DOHH2 (cell line): ENCODE measurements at regions not wholly inside any gene's neighbourhood (a gene's known extent, or its start where the extent isn't known, plus 50 kb on each side); places are given as distances from the start of the nearest gene placed in this dataset.

ENCODE experiments used
- CTCF ChIP-seq: fragments of 200-600 bp; sonication (generic); IDR thresholded peaks from one replicate; pipeline ENCODE4 v1.5.1; 2014; ENCODE audit warnings: antibody characterized with exemption, mild to moderate bottlenecking, low read depth, low read length; ENCODE audit not compliant: poor library complexity, severe bottlenecking
- EZH2phosphoT487 ChIP-seq: fragments of 200-600 bp; sonication (generic); IDR thresholded peaks from 2 replicates; pipeline ENCODE4 v1.6.1; 2017; ENCODE audit warnings: borderline replicate concordance, mild to moderate bottlenecking, antibody characterized with exemption, low read length, moderate library complexity, mixed read lengths

- TF ChIP-seq EZH2phosphoT487 (no peak), CTCF (no peak)
These were observed 608.3 kb downstream of the NTRK3 start for GRCh38 chr15:87648278-87648677.
